ENCODE measurements at regions not wholly inside any gene's neighbourhood (a gene's known extent, or its start where the extent isn't known, plus 50 kb on each side); places are given as distances from the start of the nearest gene placed in this dataset.

- Histone ChIP-seq H2AFZ (ENCODE audit: low read depth, low read length) (no peak overlapping the region), H4K20me1 (ENCODE audit: insufficient read depth, low read length) (no peaks in the 10 kb centered on the region), H3K4me1 (ENCODE audit: low read length) (peaks cover 9% of the 10 kb centered on the region), H3K27ac (ENCODE audit: low read length) (no peak overlapping the region), H3K9ac (ENCODE audit: low read length) (no peak overlapping the region), H3K27me3 (ENCODE audit: low read depth, low read length) (no peaks in the 10 kb centered on the region), H3K9me3 (ENCODE audit: insufficient read depth, low read length) (no peaks in the 10 kb centered on the region), H3K4me2 (ENCODE audit: low read length) (no peak overlapping the region), H3K4me3 (ENCODE audit: low read length) (no peak overlapping the region), H3K79me2 (ENCODE audit: low read length) (no peaks in the 10 kb centered on the region), H3K36me3 (replicated peaks; ENCODE audit: low read depth, low read length) (no peaks in the 10 kb centered on the region)
- no peak for TF ChIP-seq EZH2phosphoT487 (IDR thresholded peaks at IDR 0.05; ENCODE audit: low read depth)
- TF ChIP-seq CTCF (IDR thresholded peaks at IDR 0.05; ENCODE audit: low read depth, low read length), result no peak
Measured at GRCh38 chr4:129314781-129315180, 218.8 kb downstream of the C4orf33 start.

- Histone ChIP-seq H3K9me3 (ENCODE audit: insufficient read depth, low read length) (no peaks in the 10 kb centered on the region), H3K36me3 (replicated peaks; ENCODE audit: low read depth, low read length) (no peaks in the 10 kb centered on the region), H4K20me1 (ENCODE audit: insufficient read depth, low read length) (no peaks in the 10 kb centered on the region), H3K9ac (ENCODE audit: low read length) (no peak overlapping the region), H3K4me1 (ENCODE audit: low read length) (peaks cover 41% of the 10 kb centered on the region), H3K79me2 (ENCODE audit: low read length) (no peaks in the 10 kb centered on the region), H2AFZ (ENCODE audit: low read depth, low read length) (no peak overlapping the region), H3K4me3 (ENCODE audit: low read length) (no peak overlapping the region), H3K4me2 (ENCODE audit: low read length) (no peak overlapping the region), H3K27ac (ENCODE audit: low read length) (no peak overlapping the region), H3K27me3 (ENCODE audit: low read depth, low read length) (no peaks in the 10 kb centered on the region)
- TF ChIP-seq CTCF (IDR thresholded peaks at IDR 0.05; ENCODE audit: low read depth, low read length), result no peak
- no peak for TF ChIP-seq EZH2phosphoT487 (IDR thresholded peaks at IDR 0.05; ENCODE audit: low read depth)
Measured at GRCh38 chr4:129322920-129323319, 227.0 kb downstream of the C4orf33 start.

GRCh38 chr4:129323658-129324057 is 227.7 kb downstream of the C4orf33 start:
- Histone ChIP-seq H3K27me3 (ENCODE audit: low read depth, low read length) (no peaks in the 10 kb centered on the region), H3K4me1 (ENCODE audit: low read length) (peaks cover 49% of the 10 kb centered on the region), H3K4me2 (ENCODE audit: low read length) (no peak overlapping the region), H3K27ac (ENCODE audit: low read length) (no peak overlapping the region), H3K9me3 (ENCODE audit: insufficient read depth, low read length) (no peaks in the 10 kb centered on the region), H4K20me1 (ENCODE audit: insufficient read depth, low read length) (no peaks in the 10 kb centered on the region), H3K79me2 (ENCODE audit: low read length) (no peaks in the 10 kb centered on the region), H3K36me3 (replicated peaks; ENCODE audit: low read depth, low read length) (no peaks in the 10 kb centered on the region), H3K9ac (ENCODE audit: low read length) (no peak overlapping the region), H2AFZ (ENCODE audit: low read depth, low read length) (no peak overlapping the region), H3K4me3 (ENCODE audit: low read length) (no peak overlapping the region)
- no peak for TF ChIP-seq CTCF (IDR thresholded peaks at IDR 0.05; ENCODE audit: low read depth, low read length)
- no peak for TF ChIP-seq EZH2phosphoT487 (IDR thresholded peaks at IDR 0.05; ENCODE audit: low read depth)

DNA sequence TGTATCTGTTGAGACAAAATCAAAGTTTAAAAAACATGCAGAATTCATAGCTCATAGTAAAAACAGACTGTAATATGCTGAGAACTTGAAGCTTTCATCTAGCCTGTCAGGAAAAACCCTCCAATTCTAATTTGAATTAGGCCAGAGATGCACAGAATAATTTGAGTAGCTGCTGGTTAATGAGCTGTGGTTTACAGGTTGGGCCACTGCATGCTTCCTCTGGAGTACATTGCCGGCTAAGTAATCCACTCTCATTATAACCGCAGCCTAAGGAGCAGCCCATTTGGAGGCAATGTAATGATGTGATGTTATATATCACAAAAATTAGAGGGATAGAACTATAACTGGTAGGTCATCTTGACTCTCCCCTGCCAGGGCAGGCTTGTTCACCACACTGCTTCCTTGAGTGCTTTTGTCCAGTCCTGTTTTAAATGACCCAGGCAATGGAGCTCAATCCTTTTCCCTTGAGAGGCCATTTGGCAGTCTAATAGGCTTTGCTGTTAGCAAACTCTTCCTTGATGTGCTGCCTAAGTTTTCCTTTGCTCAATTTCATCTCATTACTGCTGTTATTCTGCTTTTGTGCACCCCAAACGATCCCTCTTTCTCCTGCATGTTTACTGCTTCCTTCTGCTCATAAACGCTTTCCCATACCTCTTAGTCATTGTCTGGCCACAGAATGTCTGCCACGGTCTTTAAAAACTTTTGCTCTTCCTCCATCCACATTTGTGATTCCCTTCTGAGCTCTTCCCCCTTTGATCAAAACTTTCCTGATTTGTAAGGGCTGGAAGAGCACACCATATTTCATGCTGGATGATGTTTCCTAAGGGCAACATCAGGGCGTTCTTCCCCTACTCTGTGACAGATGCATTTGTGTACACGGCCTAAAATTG is 230.9 kb downstream of the C4orf33 start:
- Histone ChIP-seq H3K79me2 (ENCODE audit: low read length) (no peaks in the 10 kb centered on the region), H2AFZ (ENCODE audit: low read depth, low read length) (peak overlapping the region; percentile 56), H3K27me3 (ENCODE audit: low read depth, low read length) (no peaks in the 10 kb centered on the region), H3K4me2 (ENCODE audit: low read length) (peak overlapping the region; percentile 83), H3K4me3 (ENCODE audit: low read length) (peak overlapping the region; percentile 62), H3K36me3 (replicated peaks; ENCODE audit: low read depth, low read length) (no peaks in the 10 kb centered on the region), H3K9me3 (ENCODE audit: insufficient read depth, low read length) (no peaks in the 10 kb centered on the region), H3K4me1 (ENCODE audit: low read length) (peaks cover 34% of the 10 kb centered on the region), H4K20me1 (ENCODE audit: insufficient read depth, low read length) (no peaks in the 10 kb centered on the region), H3K9ac (ENCODE audit: low read length) (peak overlapping the region; percentile 64), H3K27ac (ENCODE audit: low read length) (peak overlapping the region; percentile 95)
- no peak for TF ChIP-seq EZH2phosphoT487 (IDR thresholded peaks at IDR 0.05; ENCODE audit: low read depth)
- TF ChIP-seq CTCF (IDR thresholded peaks at IDR 0.05; ENCODE audit: low read depth, low read length), result no peak

Data from OCI-LY3 (cell line).